ENCODE measurements at regions not wholly inside any gene's neighbourhood (a gene's known extent, or its start where the extent isn't known, plus 50 kb on each side); places are given as distances from the start of the nearest gene placed in this dataset.
A peak's percentile ranks its signal among the peaks of the same experiment; 100 is the strongest.

DNA sequence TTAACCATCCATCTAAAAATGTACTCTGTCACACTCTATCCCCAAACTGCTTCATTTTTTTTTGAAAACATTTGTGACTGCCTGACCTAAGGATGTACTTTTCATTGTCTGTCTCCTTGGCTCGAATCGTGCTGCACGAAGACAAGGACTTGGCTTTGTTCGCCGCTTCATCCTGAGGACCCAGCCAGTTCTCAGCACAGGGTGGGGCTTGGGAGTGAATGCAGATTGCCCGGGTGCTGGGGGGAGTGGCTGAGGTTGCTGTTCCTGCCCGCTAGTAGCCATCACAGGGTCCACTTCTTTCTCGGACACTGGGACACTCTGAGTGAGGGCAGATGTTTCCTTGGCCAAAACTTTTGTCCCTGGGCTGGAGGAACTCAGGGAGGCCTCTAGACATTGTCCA, 70.1 kb upstream of the CLCN4 start:
- no peak for TF ChIP-seq CTCF (IDR thresholded peaks at IDR 0.05; ENCODE audit: insufficient read depth, low read length, severe bottlenecking)
- H3K36me3 ChIP-seq (ENCODE audit: control insufficient read depth, insufficient read depth, low read length): no peaks in the 10 kb centered on the region
- no peak for DNase-seq (ENCODE audit: low read depth)
- no peak for FAIRE-seq
- H3K4me3 ChIP-seq (ENCODE audit: low read depth, low read length): no peak overlapping the region
- H3K27me3 ChIP-seq (ENCODE audit: control insufficient read depth, insufficient read depth, low read length): no peaks in the 10 kb centered on the region

- FAIRE-seq (no peak), DNase-seq (ENCODE audit: low read depth) (no peak)
- TF ChIP-seq CTCF (IDR thresholded peaks at IDR 0.05; ENCODE audit: insufficient read depth, low read length, severe bottlenecking): no peak
- H3K27me3 ChIP-seq (ENCODE audit: control insufficient read depth, insufficient read depth, low read length): no peaks in the 10 kb centered on the region
- H3K36me3 ChIP-seq (ENCODE audit: control insufficient read depth, insufficient read depth, low read length): no peaks in the 10 kb centered on the region
- H3K4me3 ChIP-seq (ENCODE audit: low read depth, low read length): no peak overlapping the region
Measured at GRCh38 chrX:10087391-10087790, 69.4 kb upstream of the CLCN4 start.

DNA sequence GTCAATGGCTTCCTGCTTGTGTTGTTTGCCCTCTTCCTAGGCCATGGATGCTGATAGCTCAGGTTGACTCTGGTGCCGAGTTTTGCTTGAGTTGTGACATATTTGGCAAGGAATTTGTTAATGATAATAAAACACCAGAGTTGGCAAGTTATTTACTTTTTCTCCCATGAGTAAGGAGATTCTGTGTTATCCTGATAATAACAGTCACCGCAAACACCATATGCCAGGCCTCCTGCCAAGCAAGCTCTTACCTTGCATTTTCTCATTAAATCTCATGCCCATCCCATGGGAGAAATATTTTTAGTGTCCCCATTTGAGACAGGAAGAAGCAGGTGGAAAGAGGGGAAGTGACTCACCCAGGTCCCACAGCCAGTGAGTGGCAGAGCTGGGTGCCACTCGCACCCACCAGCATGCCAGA, 67.4 kb upstream of the CLCN4 start:
- Histone ChIP-seq H3K27me3 (ENCODE audit: control insufficient read depth, insufficient read depth, low read length) (no peaks in the 10 kb centered on the region), H3K4me3 (ENCODE audit: low read depth, low read length) (no peak overlapping the region), H3K36me3 (ENCODE audit: control insufficient read depth, insufficient read depth, low read length) (peaks cover 2% of the 10 kb centered on the region)
- DNase-seq (ENCODE audit: low read depth) (peak; percentile 6), FAIRE-seq (no peak)
- TF ChIP-seq CTCF (IDR thresholded peaks at IDR 0.05; ENCODE audit: insufficient read depth, low read length, severe bottlenecking): no peak

DNA sequence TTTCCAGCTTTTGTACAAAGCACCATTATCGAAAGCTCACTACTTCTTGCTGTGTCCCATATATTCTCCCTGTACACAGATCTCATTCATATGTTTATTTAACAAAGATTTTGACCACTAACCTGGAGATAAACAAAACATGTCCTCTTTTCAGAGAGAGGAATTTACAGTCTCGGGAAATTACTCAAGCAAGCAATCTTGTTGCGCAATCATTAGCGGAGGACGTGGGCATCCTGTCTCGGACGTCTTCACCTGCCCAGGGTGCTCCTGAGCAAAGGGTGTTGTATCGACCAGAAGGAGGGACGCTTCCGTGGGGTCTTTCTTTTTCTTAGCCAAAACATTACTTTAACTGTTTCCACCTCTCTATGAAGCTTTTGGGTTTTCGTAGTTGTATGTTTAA, 66.5 kb upstream of the CLCN4 start:
- DNase-seq (ENCODE audit: low read depth) (peak; percentile 25), FAIRE-seq (no peak)
- peaks cover 4% of the 10 kb centered on the region for H3K36me3 ChIP-seq (ENCODE audit: control insufficient read depth, insufficient read depth, low read length)
- no peak for TF ChIP-seq CTCF (IDR thresholded peaks at IDR 0.05; ENCODE audit: insufficient read depth, low read length, severe bottlenecking)
- no peak overlapping the region for H3K4me3 ChIP-seq (ENCODE audit: low read depth, low read length)
- H3K27me3 ChIP-seq (ENCODE audit: control insufficient read depth, insufficient read depth, low read length): no peaks in the 10 kb centered on the region

DNA sequence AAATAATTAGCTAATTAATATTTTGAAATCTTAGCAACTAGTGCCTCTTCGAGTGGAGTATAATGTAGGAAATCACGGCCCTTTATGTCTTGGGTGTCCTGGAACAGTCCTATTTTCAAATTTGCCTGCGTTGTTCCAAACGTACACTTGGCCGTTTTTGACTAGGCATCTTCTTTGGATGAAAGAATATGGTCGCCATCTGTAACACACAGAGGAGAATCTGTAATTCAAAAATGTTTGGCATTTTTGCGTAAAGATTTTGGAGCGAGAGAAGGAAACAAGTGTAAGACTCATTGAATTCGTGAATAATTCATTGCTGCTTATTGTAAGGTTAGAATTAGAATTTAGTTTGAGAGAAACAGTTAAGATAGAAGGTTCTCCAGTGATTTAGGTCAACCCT, 61.5 kb upstream of the CLCN4 start:
- Histone ChIP-seq H3K36me3 (ENCODE audit: control insufficient read depth, insufficient read depth, low read length) (peaks cover 7% of the 10 kb centered on the region), H3K27me3 (ENCODE audit: control insufficient read depth, insufficient read depth, low read length) (no peaks in the 10 kb centered on the region)
- FAIRE-seq: no peak

More for the DNA sequence above, 61.5 kb upstream of the CLCN4 start:
- no peak for DNase-seq (ENCODE audit: low read depth)
- H3K4me3 ChIP-seq (ENCODE audit: low read depth, low read length): no peak overlapping the region
- TF ChIP-seq CTCF (IDR thresholded peaks at IDR 0.05; ENCODE audit: insufficient read depth, low read length, severe bottlenecking): no peak

All from bronchial epithelial cell (primary cell).